K562 (cell line): ENCODE measurements at regions not wholly inside any gene's neighbourhood (a gene's known extent, or its start where the extent isn't known, plus 50 kb on each side); places are given as distances from the start of the nearest gene placed in this dataset.

ENCODE experiments used
- ATAC-seq: fragments of 200-7000 bp; cut with Tn5 transposase; 3 replicates; pipeline ENCODE4 v1.9.1; 2020; ENCODE audit warnings: moderate library complexity
- BruUV-seq: library from RNA; stranded (reverse); fragments of 400-500 nt; replicated peaks from 2 replicates; lab custom pipeline; 2021; lab: Mats Ljungman, UMichigan
- CTCF ChIA-PET: fragments of 300-600 bp; formaldehyde crosslinking; extraction: SDS; loops from one replicate; lab custom pipeline; 2021; ENCODE audit warnings: low intra/inter-chr PET ratio; lab: Yijun Ruan, JAX
- POLR2A ChIA-PET: fragments of 300-600, 350-650 bp; sonication (Branson Sonifier 250); formaldehyde crosslinking; extraction: SDS; loops from one replicate; lab custom pipeline; 2021; ENCODE audit warnings: antibody characterized with exemption, inconsistent platforms; lab: Yijun Ruan, JAX
- DNase-seq, 4 experiments: peaks; one replicate each; pipeline versions ENCODE4 v3.0.0 to v3.0.0-alpha.2; 2011 to 2018; ENCODE audit warnings: low spot score in 3 of 4, mixed read lengths in 3 of 4; ENCODE audit errors: extremely low read depth in 1 of 4
- FAIRE-seq: peaks from 2 replicates; lab custom pipeline; 2011; peaks lifted over from hg19 to GRCh38; lab: Jason Lieb, UNC
- H2AFZ ChIP-seq: 2 replicates; pipeline ENCODE4 v1.6.0; 2011; ENCODE audit warnings: low read depth, low read length, control low read depth, inconsistent platforms
- H3K27ac ChIP-seq: fragments of 200-600 bp; 3 replicates; pipeline ENCODE4 v1.8.0; 2011; ENCODE audit warnings: low read depth, mild to moderate bottlenecking, control low read depth, inconsistent platforms, low read length, moderate library complexity, mixed read lengths; ENCODE audit errors: extremely low read depth
- H3K27me3 ChIP-seq, 2 experiments: fragments of 300-600 bp in 1 of 2; 2 replicates in 1 of 2; 3 replicates in 1 of 2; pipeline versions ENCODE4 v1.6.0 to v1.8.0; 2011; ENCODE audit warnings: inconsistent platforms in 2 of 2, low read length in 2 of 2, mild to moderate bottlenecking in 1 of 2, mixed read lengths in 1 of 2, moderate library complexity in 1 of 2; ENCODE audit not compliant: control insufficient read depth in 2 of 2, insufficient read depth in 2 of 2
- H3K36me3 ChIP-seq: fragments of 300-600 bp; 3 replicates; pipeline ENCODE4 v1.8.0; 2011; ENCODE audit warnings: mild to moderate bottlenecking, low read length, inconsistent platforms; ENCODE audit not compliant: control insufficient read depth, insufficient read depth
- H3K4me1 ChIP-seq, 2 experiments: fragments of 200-600 bp in 1 of 2; replicated peaks in 1 of 2; 2 replicates in 1 of 2; 3 replicates in 1 of 2; pipeline versions ENCODE4 v1.5.1 to v1.8.0; 2011; ENCODE audit warnings: inconsistent platforms in 2 of 2, low read length in 2 of 2, mild to moderate bottlenecking in 1 of 2, mixed read lengths in 1 of 2, moderate library complexity in 1 of 2; ENCODE audit not compliant: control insufficient read depth in 2 of 2, insufficient read depth in 2 of 2
- H3K4me2 ChIP-seq: 2 replicates; pipeline ENCODE4 v1.6.1; 2011; ENCODE audit warnings: low read length, control low read depth, inconsistent platforms, mixed read lengths; ENCODE audit not compliant: insufficient read depth
- H3K4me3 ChIP-seq: fragments of 200-600 bp; sonication (generic), shearing (Covaris generic); 2 replicates; pipeline ENCODE4 v1.5.1; 2016; ENCODE audit warnings: control low read depth, inconsistent platforms
- H3K79me2 ChIP-seq: fragments of 200-600 bp; 3 replicates; pipeline ENCODE4 v1.8.0; 2011; ENCODE audit warnings: low read length, inconsistent platforms; ENCODE audit not compliant: control insufficient read depth, insufficient read depth
- H3K9ac ChIP-seq, 2 experiments: 2 replicates each; pipeline versions ENCODE4 v1.6.0 to v1.6.1; 2011; ENCODE audit warnings: low read depth in 2 of 2, low read length in 2 of 2, control low read depth in 1 of 2, inconsistent platforms in 1 of 2, mild to moderate bottlenecking in 1 of 2, mixed read lengths in 1 of 2; ENCODE audit not compliant: insufficient read depth in 1 of 2
- H3K9me1 ChIP-seq: one replicate; pipeline ENCODE4 v1.6.0; 2011; ENCODE audit warnings: inconsistent platforms, mild to moderate bottlenecking, low read length, moderate library complexity; ENCODE audit not compliant: control insufficient read depth, insufficient read depth
- H3K9me3 ChIP-seq: replicated peaks from 2 replicates; pipeline ENCODE4 v1.5.1; 2011; ENCODE audit warnings: low read depth, low read length, inconsistent platforms; ENCODE audit not compliant: control insufficient read depth, insufficient read depth
- H4K20me1 ChIP-seq: replicated peaks from 2 replicates; pipeline ENCODE4 v1.6.1; 2011; ENCODE audit warnings: low read length, inconsistent platforms, mixed read lengths; ENCODE audit not compliant: control insufficient read depth, insufficient read depth
- ESRRA ChIP-seq: fragments of 450-650 bp; IDR thresholded peaks from 2 replicates; pipeline ENCODE4 v1.6.1; 2014; ENCODE audit warnings: low read depth, mild to moderate bottlenecking, moderate library complexity, borderline replicate concordance
- GTF2F1 ChIP-seq: IDR thresholded peaks from 2 replicates; pipeline ENCODE4 v1.6.1; 2011; ENCODE audit warnings: low read depth, low read length, improper control_type of control experiment
- IRF2 ChIP-seq: sonication (generic); formaldehyde crosslinking; IDR thresholded peaks from 2 replicates; pipeline ENCODE4 v1.8.1; 2022; ENCODE audit warnings: mild to moderate bottlenecking, missing genetic modification reagents
- KAT8 ChIP-seq: fragments of 450-650 bp; IDR thresholded peaks from 2 replicates; pipeline ENCODE4 v1.6.1; 2016; ENCODE audit warnings: low read depth, mild to moderate bottlenecking
- PRPF4 ChIP-seq: fragments of 200-400 bp; formaldehyde crosslinking; IDR thresholded peaks from one replicate; pipeline ENCODE4 v1.6.1; 2017; ENCODE audit warnings: low read length, low read depth, mild to moderate bottlenecking; ENCODE audit not compliant: insufficient read depth, poor library complexity, severe bottlenecking
- RFX5 ChIP-seq: IDR thresholded peaks from 2 replicates; pipeline ENCODE4 v1.6.1; 2011; ENCODE audit warnings: low read depth, mild to moderate bottlenecking, improper control_type of control experiment, low read length
- SOX6 ChIP-seq: fragments of 450-650 bp; IDR thresholded peaks from 2 replicates; pipeline ENCODE4 v1.6.1; 2014; ENCODE audit warnings: mild to moderate bottlenecking
- SPI1 ChIP-seq: IDR thresholded peaks from 2 replicates; pipeline ENCODE4 v1.6.1; 2011; ENCODE audit warnings: low read depth, low read length, control low read depth, borderline replicate concordance
- ZNF263 ChIP-seq: sonication (generic); formaldehyde crosslinking; IDR thresholded peaks from 2 replicates; pipeline ENCODE4 v1.8.0; 2022; ENCODE audit warnings: mild to moderate bottlenecking, missing genetic modification reagents, borderline replicate concordance
- WGBS: fragments of 100-300 bp; shearing (Covaris generic); methylation state at CpG from one replicate; pipeline ENCODE4 v1.1.6; 2016; ENCODE audit warnings: low coverage, mixed read lengths; ENCODE audit not compliant: insufficient coverage; ENCODE audit errors: missing lambda C conversion rate; 5-methylcytosine and 5-hydroxymethylcytosine counted together
- in situ Hi-C: fragments of 300-500 bp; cut with MboI; formaldehyde crosslinking; loops from 4 replicates; pipeline ENCODE4 v1.15.0; 2018; ENCODE audit warnings: inconsistent platforms, mixed read lengths
- intact Hi-C: fragments of 100-400 bp; cut with micrococcal nuclease; formaldehyde crosslinking; loops from 2 replicates; pipeline ENCODE4 v1.14.2; 2022
- TF ChIP-seq, protein P1 (sequence below): conservative IDR thresholded peaks from 2 replicates; pipeline ENCODE4 v1.6.1; 2011; ENCODE audit warnings: low read depth, mild to moderate bottlenecking, low read length; ENCODE audit not compliant: control insufficient read depth

GRCh38 chrX:13223868-13224567, 95.8 kb downstream of the ATXN3L start (continued):
- no peak for TF ChIP-seq KAT8
- no peak for TF ChIP-seq RFX5

GRCh38 chrX:13220916-13221315, 98.9 kb downstream of the ATXN3L start:
- BruUV-seq, result no TSS peak
- Histone ChIP-seq H3K9me3 (no peaks in the 10 kb centered on the region), H3K9me1 (no peaks in the 10 kb centered on the region), H2AFZ (peak overlapping the region; percentile 56; the same call in 1 of the 2 replicates), H3K36me3 (no peaks in the 10 kb centered on the region), H3K9ac (peak overlapping the region in 1 of 2 experiments; percentile 26; a peak in 1 of 4 replicates), H3K27me3 (no peaks in the 10 kb centered on the region), H3K27ac (no peak overlapping the region), H3K4me3 (no peak overlapping the region), H4K20me1 (no peaks in the 10 kb centered on the region), H3K4me1 (no peaks in the 10 kb centered on the region; a peak in 1 of 5 replicates), H3K79me2 (no peaks in the 10 kb centered on the region), H3K4me2 (peak overlapping the region; percentile 22; the same call in 1 of the 2 replicates)
- in situ Hi-C loops, result no loop called here
- POLR2A ChIA-PET, result no interaction called here
- WGBS, result 7% methylated on average over 4 of the region's 4 CpGs
- intact Hi-C loops, result no loop called here
- no peak for DNase-seq
- no peak for ATAC-seq
- CTCF ChIA-PET, result no interaction called here
- no peak for TF ChIP-seq SPI1
- TF ChIP-seq, protein P1, sequence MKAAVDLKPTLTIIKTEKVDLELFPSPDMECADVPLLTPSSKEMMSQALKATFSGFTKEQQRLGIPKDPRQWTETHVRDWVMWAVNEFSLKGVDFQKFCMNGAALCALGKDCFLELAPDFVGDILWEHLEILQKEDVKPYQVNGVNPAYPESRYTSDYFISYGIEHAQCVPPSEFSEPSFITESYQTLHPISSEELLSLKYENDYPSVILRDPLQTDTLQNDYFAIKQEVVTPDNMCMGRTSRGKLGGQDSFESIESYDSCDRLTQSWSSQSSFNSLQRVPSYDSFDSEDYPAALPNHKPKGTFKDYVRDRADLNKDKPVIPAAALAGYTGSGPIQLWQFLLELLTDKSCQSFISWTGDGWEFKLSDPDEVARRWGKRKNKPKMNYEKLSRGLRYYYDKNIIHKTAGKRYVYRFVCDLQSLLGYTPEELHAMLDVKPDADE, result no peak
- TF ChIP-seq PRPF4, result no peak
- no peak for TF ChIP-seq ESRRA
- TF ChIP-seq ZNF263 (CRISPR knock-in tag), result no peak
- no peak for TF ChIP-seq GTF2F1
- TF ChIP-seq IRF2 (CRISPR knock-in tag), result no peak
- no peak for TF ChIP-seq SOX6
- no peak for FAIRE-seq
